HEK293T (cell line): ENCODE measurements at regions not wholly inside any gene's neighbourhood (a gene's known extent, or its start where the extent isn't known, plus 50 kb on each side); places are given as distances from the start of the nearest gene placed in this dataset.

Experiments
- ARNT ChIP-seq: fragments of 450-650 bp; IDR thresholded peaks from 2 replicates; pipeline ENCODE4 v1.6.1; 2017; ENCODE audit warnings: mild to moderate bottlenecking
- BHLHE40 ChIP-seq: fragments of 450-650 bp; IDR thresholded peaks from 2 replicates; pipeline ENCODE4 v1.6.1; 2016; ENCODE audit warnings: mild to moderate bottlenecking, moderate library complexity, borderline replicate concordance
- ELF4 ChIP-seq: fragments of 450-650 bp; IDR thresholded peaks from 2 replicates; pipeline ENCODE4 v1.6.1; 2017; ENCODE audit warnings: antibody characterized with exemption
- FOXK2 ChIP-seq: fragments of 450-650 bp; IDR thresholded peaks from 2 replicates; pipeline ENCODE4 v1.6.1; 2016; ENCODE audit warnings: mild to moderate bottlenecking
- FOXM1 ChIP-seq: fragments of 450-650 bp; IDR thresholded peaks from 2 replicates; pipeline ENCODE4 v1.6.1; 2017; ENCODE audit warnings: mild to moderate bottlenecking, borderline replicate concordance
- HDGF ChIP-seq: fragments of 450-650 bp; IDR thresholded peaks from 2 replicates; pipeline ENCODE4 v1.6.1; 2017; ENCODE audit warnings: antibody characterized with exemption, borderline replicate concordance
- L3MBTL2 ChIP-seq: fragments of 450-650 bp; conservative IDR thresholded peaks from 2 replicates; pipeline ENCODE4 v1.6.1; 2016; ENCODE audit warnings: mild to moderate bottlenecking
- LEF1 ChIP-seq: fragments of 450-650 bp; IDR thresholded peaks from 2 replicates; pipeline ENCODE4 v1.6.1; 2017; ENCODE audit warnings: mild to moderate bottlenecking, borderline replicate concordance
- NFRKB ChIP-seq: fragments of 450-650 bp; IDR thresholded peaks from 2 replicates; pipeline ENCODE4 v1.6.1; 2016; ENCODE audit warnings: mild to moderate bottlenecking, moderate library complexity
- PKNOX1 ChIP-seq: fragments of 450-650 bp; IDR thresholded peaks from 2 replicates; pipeline ENCODE4 v1.6.1; 2016
- SP1 ChIP-seq: fragments of 450-650 bp; IDR thresholded peaks from 2 replicates; pipeline ENCODE4 v1.6.1; 2017
- SUZ12 ChIP-seq: fragments of 450-650 bp; IDR thresholded peaks from 2 replicates; pipeline ENCODE4 v1.6.1; 2016; ENCODE audit warnings: mild to moderate bottlenecking
- TARDBP ChIP-seq: fragments of 450-650 bp; IDR thresholded peaks from 2 replicates; pipeline ENCODE4 v1.6.1; 2016

- TF ChIP-seq FOXM1, result no peak
- TF ChIP-seq ARNT, result no peak
- no peak for TF ChIP-seq SUZ12
- no peak for TF ChIP-seq HDGF
- no peak for TF ChIP-seq FOXK2
- no peak for TF ChIP-seq LEF1
- no peak for TF ChIP-seq BHLHE40
- TF ChIP-seq SP1, result no peak
- no peak for TF ChIP-seq ELF4
- no peak for TF ChIP-seq TARDBP
- no peak for TF ChIP-seq NFRKB
- TF ChIP-seq PKNOX1, result no peak
- no peak for TF ChIP-seq L3MBTL2
Observed at GRCh38 chr10:118234683-118235082, 107.4 kb downstream of the FAM204A start.
